Tibial nerve (tissue), 4 donors: ENCODE measurements at regions not wholly inside any gene's neighbourhood (a gene's known extent, or its start where the extent isn't known, plus 50 kb on each side); places are given as distances from the start of the nearest gene placed in this dataset.

Source experiments
- EP300 ChIP-seq, 2 donors: sonication (generic); formaldehyde crosslinking; IDR thresholded peaks; one replicate each; pipeline ENCODE4 v1.6.1; 2017; ENCODE audit warnings: antibody characterized with exemption in 2 of 2, mild to moderate bottlenecking in 1 of 2
- TF ChIP-seq, protein P1 (sequence below), 5 experiments: fragments of 200-600 bp in 3 of 5; fragments of 450-650 bp in 2 of 5; sonication (generic) in 3 of 5; IDR thresholded peaks; one replicate each; pipeline ENCODE4 v1.5.1; 2016 to 2019; ENCODE audit warnings: antibody characterized with exemption in 5 of 5, mild to moderate bottlenecking in 3 of 5, moderate library complexity in 2 of 5

DNA sequence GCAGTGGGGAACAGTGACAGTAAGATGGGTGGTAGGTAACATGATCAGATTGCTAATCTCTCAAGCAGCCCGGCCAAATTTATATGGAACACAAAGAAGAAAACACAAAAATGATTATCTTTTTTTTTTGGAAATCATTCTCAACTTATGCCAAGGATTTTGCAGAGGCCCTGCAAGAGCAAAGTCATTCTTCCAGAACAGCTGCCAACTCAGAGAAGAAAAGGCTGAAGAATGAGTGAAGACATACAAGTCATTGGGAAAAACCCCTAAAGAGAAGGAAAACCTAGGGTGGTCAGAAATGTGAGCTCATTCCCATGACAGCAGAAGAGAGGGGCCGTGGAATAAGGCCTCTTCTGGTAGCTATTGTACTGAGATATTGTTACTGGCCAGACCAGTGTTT, 246.7 kb downstream of the SHOX2 start:
- TF ChIP-seq, protein P1, sequence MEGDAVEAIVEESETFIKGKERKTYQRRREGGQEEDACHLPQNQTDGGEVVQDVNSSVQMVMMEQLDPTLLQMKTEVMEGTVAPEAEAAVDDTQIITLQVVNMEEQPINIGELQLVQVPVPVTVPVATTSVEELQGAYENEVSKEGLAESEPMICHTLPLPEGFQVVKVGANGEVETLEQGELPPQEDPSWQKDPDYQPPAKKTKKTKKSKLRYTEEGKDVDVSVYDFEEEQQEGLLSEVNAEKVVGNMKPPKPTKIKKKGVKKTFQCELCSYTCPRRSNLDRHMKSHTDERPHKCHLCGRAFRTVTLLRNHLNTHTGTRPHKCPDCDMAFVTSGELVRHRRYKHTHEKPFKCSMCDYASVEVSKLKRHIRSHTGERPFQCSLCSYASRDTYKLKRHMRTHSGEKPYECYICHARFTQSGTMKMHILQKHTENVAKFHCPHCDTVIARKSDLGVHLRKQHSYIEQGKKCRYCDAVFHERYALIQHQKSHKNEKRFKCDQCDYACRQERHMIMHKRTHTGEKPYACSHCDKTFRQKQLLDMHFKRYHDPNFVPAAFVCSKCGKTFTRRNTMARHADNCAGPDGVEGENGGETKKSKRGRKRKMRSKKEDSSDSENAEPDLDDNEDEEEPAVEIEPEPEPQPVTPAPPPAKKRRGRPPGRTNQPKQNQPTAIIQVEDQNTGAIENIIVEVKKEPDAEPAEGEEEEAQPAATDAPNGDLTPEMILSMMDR (IDR thresholded peaks at IDR 0.05), result no peak
- no peak for TF ChIP-seq EP300 (IDR thresholded peaks at IDR 0.05)
